GM10248 (cell line): ENCODE measurements at regions not wholly inside any gene's neighbourhood (a gene's known extent, or its start where the extent isn't known, plus 50 kb on each side); places are given as distances from the start of the nearest gene placed in this dataset.

Source experiments
- CTCF ChIA-PET: fragments of 300-600 bp; sonication (Branson Sonifier 250); formaldehyde crosslinking; extraction: SDS; loops from one replicate; lab custom pipeline; 2021; ENCODE audit warnings: antibody characterized with exemption; lab: Yijun Ruan, JAX
- POLR2A ChIA-PET: fragments of 350-650 bp; sonication (Branson Sonifier 250); formaldehyde crosslinking; extraction: SDS; loops from one replicate; lab custom pipeline; 2020; ENCODE audit warnings: antibody characterized with exemption; lab: Yijun Ruan, JAX
- DNase-seq: peaks from one replicate; pipeline ENCODE4 v3.0.0; 2012; ENCODE audit errors: extremely low spot score
- TF ChIP-seq, protein P1 (sequence below): IDR thresholded peaks from 2 replicates; pipeline ENCODE4 v1.5.1; 2012; ENCODE audit warnings: mild to moderate bottlenecking, low read depth; ENCODE audit errors: extremely low read depth, missing control alignments, control extremely low read depth

DNA sequence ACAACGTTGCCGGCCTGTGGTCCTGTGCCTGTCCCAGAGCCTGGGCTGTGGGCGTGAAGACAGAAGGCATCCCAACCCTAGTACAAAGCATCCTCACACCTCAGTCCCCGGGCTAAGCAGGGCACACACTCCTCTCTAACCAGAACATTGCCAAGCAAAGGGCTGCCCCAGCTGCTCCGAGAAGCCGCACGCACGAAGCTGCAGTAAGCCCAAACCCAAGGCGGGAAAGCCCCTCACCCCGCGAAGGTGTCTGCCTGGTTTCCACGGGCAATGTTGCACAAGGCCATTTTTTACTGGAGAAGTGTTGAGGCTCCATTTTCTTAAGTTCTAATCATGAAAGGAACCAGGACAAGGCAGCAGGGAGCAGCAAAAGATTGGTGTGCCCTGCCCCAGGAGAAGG lies 519.0 kb downstream of the NPHP4 start:
- TF ChIP-seq, protein P1, sequence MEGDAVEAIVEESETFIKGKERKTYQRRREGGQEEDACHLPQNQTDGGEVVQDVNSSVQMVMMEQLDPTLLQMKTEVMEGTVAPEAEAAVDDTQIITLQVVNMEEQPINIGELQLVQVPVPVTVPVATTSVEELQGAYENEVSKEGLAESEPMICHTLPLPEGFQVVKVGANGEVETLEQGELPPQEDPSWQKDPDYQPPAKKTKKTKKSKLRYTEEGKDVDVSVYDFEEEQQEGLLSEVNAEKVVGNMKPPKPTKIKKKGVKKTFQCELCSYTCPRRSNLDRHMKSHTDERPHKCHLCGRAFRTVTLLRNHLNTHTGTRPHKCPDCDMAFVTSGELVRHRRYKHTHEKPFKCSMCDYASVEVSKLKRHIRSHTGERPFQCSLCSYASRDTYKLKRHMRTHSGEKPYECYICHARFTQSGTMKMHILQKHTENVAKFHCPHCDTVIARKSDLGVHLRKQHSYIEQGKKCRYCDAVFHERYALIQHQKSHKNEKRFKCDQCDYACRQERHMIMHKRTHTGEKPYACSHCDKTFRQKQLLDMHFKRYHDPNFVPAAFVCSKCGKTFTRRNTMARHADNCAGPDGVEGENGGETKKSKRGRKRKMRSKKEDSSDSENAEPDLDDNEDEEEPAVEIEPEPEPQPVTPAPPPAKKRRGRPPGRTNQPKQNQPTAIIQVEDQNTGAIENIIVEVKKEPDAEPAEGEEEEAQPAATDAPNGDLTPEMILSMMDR = no peak
- no peak for DNase-seq
- POLR2A ChIA-PET = no interaction called here
- CTCF ChIA-PET = no interaction called here

DNA sequence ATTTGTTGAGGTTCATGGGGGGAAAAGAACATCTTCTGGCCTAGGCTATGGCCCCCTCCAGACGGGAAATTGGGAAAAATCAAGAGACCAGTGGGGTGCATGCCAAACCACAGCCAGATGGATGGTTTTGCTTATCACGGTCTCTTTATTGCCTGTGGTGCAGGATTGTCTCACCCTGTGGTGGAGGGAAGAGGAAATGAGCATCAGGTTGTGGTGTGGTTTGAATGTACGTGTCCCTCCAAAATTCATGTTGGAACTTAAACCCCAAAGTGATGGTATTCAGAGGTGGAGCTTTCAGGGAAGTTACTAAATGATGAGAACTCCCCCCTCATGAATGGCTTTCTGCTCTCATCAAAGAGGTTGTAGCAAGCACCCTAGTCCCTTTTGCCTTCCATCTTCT lies 525.7 kb downstream of the NPHP4 start:
- TF ChIP-seq, protein P1 = no peak
- ChIA-PET CTCF (no interaction called here), POLR2A (no interaction called here)
- DNase-seq = no peak

DNA sequence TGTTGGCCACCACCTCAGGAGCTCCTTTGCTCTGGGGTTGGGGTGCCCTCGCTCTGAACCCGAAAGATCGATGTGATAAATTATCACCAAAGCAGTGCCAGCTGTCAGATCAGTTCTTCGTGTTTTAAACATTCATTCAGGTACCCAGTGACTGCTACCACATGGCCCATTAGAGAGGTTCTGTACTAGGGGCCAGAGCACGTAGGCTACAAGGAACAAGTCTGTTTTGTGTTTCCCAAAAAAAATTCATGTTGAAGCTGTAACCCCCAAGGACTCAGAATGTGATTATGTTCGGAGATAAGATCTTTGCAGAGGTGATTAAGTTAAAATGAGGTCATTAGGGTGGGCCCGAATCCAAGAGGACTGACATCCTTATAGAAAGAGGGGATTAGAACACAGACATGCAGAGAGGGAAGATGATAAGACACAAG lies 526.9 kb downstream of the NPHP4 start:
- ChIA-PET CTCF (no interaction called here), POLR2A (no interaction called here)
- TF ChIP-seq, protein P1 = no peak
- DNase-seq = no peak

DNA sequence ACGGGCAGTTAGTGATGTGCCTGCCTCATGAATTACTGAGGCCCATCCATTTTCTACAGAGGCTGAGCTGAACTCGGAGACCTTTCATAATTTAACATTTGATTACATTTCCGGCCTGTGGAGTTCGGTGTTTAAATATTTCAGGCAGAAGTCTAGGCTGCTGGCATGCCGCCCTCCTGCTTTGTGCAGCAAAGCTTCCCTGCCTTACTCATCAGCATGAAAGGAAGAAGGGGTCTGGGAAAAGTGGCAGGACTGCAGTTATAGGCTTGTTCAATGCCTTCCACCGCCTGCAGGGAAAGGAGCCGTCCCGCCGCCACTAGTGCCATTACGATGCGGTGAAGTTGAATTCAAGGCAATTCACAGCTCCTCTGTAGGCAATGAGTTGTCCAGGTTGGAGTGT lies 527.9 kb downstream of the NPHP4 start:
- CTCF ChIA-PET = no interaction called here
- TF ChIP-seq, protein P1 = no peak
- POLR2A ChIA-PET = no interaction called here
- no peak for DNase-seq

DNA sequence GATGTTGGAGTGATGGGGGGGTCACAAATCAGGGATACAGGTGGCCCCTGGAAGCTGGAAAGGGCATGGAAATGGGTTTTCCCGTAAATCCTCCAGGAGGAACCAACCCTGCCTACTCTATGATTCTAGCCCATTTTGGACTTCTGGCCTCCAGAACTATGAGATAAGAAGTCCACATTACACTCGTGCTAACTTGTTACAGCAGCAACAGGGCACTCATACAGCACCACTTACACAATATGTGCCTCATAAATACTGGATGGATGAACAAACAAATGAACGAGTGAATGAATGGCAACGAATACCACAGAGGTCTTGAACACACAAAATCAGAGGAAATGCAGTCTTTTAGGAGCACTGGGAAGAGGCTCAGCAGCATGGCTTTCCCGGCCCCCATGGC lies 531.3 kb downstream of the NPHP4 start:
- TF ChIP-seq, protein P1 = no peak
- CTCF ChIA-PET = no interaction called here
- POLR2A ChIA-PET = no interaction called here
- DNase-seq = no peak

DNA sequence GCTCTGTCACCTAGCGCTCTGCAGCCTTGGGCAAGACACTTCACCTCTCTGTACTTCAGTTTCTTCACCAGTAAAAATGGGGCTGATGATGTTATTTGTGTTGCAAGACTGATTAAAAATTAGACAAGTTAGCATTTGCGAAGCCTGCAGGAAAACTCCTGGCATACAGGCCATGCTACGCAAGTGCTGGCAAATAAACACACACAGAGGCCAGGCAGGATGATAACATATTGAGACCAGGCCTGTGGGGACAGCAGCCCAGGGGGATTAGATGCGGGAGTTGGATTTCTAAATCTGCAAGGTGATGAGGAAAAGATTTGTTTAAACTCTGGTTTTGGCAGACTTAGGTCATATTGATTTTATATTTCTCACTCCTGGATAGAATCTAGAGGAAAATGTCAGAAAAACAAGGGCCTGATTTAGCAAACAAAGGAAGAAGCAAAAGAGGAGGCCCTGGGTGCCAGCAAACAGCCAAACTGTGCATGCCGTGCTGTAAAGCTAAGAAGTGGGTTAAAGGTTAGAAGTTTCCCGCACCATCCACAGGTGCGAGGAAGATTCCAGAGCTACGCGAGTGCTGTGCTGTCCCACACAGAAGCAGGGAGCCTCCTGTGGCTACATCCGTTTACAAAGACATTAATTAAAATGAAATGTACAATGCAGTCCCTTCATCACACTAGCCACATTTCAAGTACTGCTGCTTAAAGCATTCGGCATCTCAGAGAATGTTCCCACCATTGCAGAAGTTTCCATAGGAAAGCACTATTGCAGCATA lies 532.2 kb downstream of the NPHP4 start:
- POLR2A ChIA-PET = no interaction called here
- TF ChIP-seq, protein P1 = no peak
- DNase-seq = no peak
- CTCF ChIA-PET = no interaction called here
